HUES64 (cell line): ENCODE measurements at regions not wholly inside any gene's neighbourhood (a gene's known extent, or its start where the extent isn't known, plus 50 kb on each side); places are given as distances from the start of the nearest gene placed in this dataset.

Experiments used
- H3K27ac ChIP-seq: 2 replicates; pipeline ENCODE4 v1.7.0; 2013; ENCODE audit warnings: low read depth, low read length, inconsistent platforms
- H3K27me3 ChIP-seq: 2 replicates; pipeline ENCODE4 v1.6.1; 2013; ENCODE audit warnings: mild to moderate bottlenecking, low read length; ENCODE audit not compliant: insufficient read depth
- H3K36me3 ChIP-seq: 2 replicates; pipeline ENCODE4 v1.6.1; 2013; ENCODE audit warnings: mild to moderate bottlenecking, low read length; ENCODE audit not compliant: insufficient read depth
- H3K4me1 ChIP-seq: 2 replicates; pipeline ENCODE4 v1.6.1; 2013; ENCODE audit warnings: mild to moderate bottlenecking, low read length, moderate library complexity; ENCODE audit not compliant: insufficient read depth
- H3K4me3 ChIP-seq: 2 replicates; pipeline ENCODE4 v1.5.1; 2013; ENCODE audit warnings: mild to moderate bottlenecking, low read length, moderate library complexity
- H3K9ac ChIP-seq: 2 replicates; pipeline ENCODE4 v1.6.1; 2013; ENCODE audit warnings: mild to moderate bottlenecking, low read depth, low read length
- H3K9me3 ChIP-seq: 2 replicates; pipeline ENCODE4 v1.6.1; 2013; ENCODE audit warnings: low read depth, low read length; ENCODE audit not compliant: insufficient read depth
- WGBS: fragments of 150-250, 120-280 bp; methylation state at CpG from one replicate; pipeline ENCODE4 v1.1.7; 2013; ENCODE audit warnings: missing lambda C conversion rate; 5-methylcytosine and 5-hydroxymethylcytosine counted together

DNA sequence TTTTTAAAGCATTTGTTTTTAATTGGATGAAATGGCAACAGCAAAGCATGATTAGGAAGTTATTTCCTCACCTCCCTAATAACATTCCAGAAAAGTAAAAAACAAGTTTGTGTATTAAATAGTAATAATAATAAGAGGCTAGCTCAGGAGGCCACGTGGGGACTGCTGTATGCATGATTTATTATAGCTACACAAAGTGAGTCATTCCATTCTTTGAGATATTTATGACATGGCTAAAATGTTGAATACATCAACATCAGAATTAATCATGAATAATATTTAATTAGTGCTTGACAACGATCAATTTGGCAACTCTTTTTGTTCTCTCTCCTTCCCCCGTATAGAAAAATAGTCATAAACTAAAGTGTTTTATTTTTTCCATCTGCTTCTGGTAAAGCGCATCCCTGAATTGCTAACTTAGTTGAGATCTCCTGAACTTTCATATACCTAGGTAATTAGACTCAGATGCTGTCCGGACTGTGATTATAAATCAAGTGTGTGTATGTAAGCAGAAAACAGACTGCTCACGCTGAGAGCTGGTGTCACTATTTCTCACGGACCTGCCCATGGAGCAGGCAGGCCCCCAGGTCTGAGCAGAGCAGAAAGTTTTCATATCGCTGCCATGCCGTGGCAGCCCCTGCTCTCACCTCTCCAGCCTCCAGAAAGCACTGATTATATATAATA lies 125.7 kb downstream of the WT1 start:
- no peak overlapping the region for H3K9ac ChIP-seq
- no peaks in the 10 kb centered on the region for H3K4me1 ChIP-seq
- H3K9me3 ChIP-seq = no peaks in the 10 kb centered on the region
- H3K36me3 ChIP-seq = no peaks in the 10 kb centered on the region
- H3K4me3 ChIP-seq = no peak overlapping the region
- H3K27me3 ChIP-seq = no peaks in the 10 kb centered on the region; the same call in 1 of the 2 replicates
- no peak overlapping the region for H3K27ac ChIP-seq
- 86% methylated on average over 7 of the region's 9 CpGs for WGBS

GRCh38 chr11:32310214-32310601 lies 125.1 kb downstream of the WT1 start:
- no peak overlapping the region for H3K27ac ChIP-seq
- H3K36me3 ChIP-seq = no peaks in the 10 kb centered on the region
- H3K9me3 ChIP-seq = no peaks in the 10 kb centered on the region
- no peak overlapping the region for H3K4me3 ChIP-seq
- WGBS = 88% methylated on average over 6 of the region's 6 CpGs
- no peaks in the 10 kb centered on the region; the same call in 1 of the 2 replicates for H3K27me3 ChIP-seq
- no peak overlapping the region for H3K9ac ChIP-seq
- H3K4me1 ChIP-seq = no peaks in the 10 kb centered on the region

GRCh38 chr11:32311346-32312065 lies 123.8 kb downstream of the WT1 start:
- Histone ChIP-seq H3K36me3 (no peaks in the 10 kb centered on the region), H3K9ac (no peak overlapping the region), H3K9me3 (no peaks in the 10 kb centered on the region), H3K4me3 (no peak overlapping the region), H3K4me1 (no peaks in the 10 kb centered on the region), H3K27me3 (no peaks in the 10 kb centered on the region; the same call in 1 of the 2 replicates), H3K27ac (no peak overlapping the region)
- WGBS = 85% methylated on average over 6 of the region's 6 CpGs

- WGBS = 94% methylated on average over 6 of the region's 6 CpGs
- no peak overlapping the region for H3K9ac ChIP-seq
Observed at GRCh38 chr11:32312206-32312817, 123.0 kb downstream of the WT1 start.

GRCh38 chr11:32312865-32313403 lies 122.4 kb downstream of the WT1 start:
- Histone ChIP-seq H3K36me3 (no peaks in the 10 kb centered on the region), H3K9ac (no peak overlapping the region), H3K4me3 (no peak overlapping the region), H3K9me3 (no peaks in the 10 kb centered on the region), H3K4me1 (no peaks in the 10 kb centered on the region), H3K27me3 (no peaks in the 10 kb centered on the region; the same call in 1 of the 2 replicates), H3K27ac (no peak overlapping the region)
- WGBS = 53% methylated on average over 12 of the region's 12 CpGs

More at GRCh38 chr11:32312206-32312817, 123.0 kb downstream of the WT1 start:
- Histone ChIP-seq H3K9me3 (no peaks in the 10 kb centered on the region), H3K4me1 (no peaks in the 10 kb centered on the region), H3K27me3 (no peaks in the 10 kb centered on the region; the same call in 1 of the 2 replicates), H3K36me3 (no peaks in the 10 kb centered on the region), H3K4me3 (no peak overlapping the region), H3K27ac (no peak overlapping the region)

DNA sequence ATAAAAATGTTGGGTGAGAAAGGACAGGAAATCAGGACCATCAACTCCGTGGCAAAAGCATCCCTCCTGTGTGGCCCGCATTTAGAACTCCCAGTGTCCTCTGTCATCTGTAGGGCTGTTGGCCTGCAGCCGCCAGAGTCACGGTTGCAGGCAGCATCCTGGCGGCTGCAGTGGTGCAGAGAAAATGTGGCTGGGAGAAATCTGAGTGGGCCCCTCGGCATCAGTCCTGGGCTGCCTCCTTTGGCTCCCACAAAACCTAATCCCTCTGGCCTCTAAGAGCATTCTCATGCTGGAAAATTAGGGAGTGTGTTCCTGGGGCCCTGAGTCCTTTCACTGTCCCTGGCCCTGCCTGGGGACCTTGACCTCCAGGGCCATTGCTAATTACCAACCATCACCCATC lies 121.9 kb downstream of the WT1 start:
- Histone ChIP-seq H3K9ac (no peak overlapping the region), H3K4me1 (no peaks in the 10 kb centered on the region), H3K27me3 (no peaks in the 10 kb centered on the region; the same call in 1 of the 2 replicates), H3K9me3 (no peaks in the 10 kb centered on the region), H3K27ac (no peak overlapping the region), H3K4me3 (no peak overlapping the region), H3K36me3 (no peaks in the 10 kb centered on the region)
- 79% methylated on average over 6 of the region's 6 CpGs for WGBS

DNA sequence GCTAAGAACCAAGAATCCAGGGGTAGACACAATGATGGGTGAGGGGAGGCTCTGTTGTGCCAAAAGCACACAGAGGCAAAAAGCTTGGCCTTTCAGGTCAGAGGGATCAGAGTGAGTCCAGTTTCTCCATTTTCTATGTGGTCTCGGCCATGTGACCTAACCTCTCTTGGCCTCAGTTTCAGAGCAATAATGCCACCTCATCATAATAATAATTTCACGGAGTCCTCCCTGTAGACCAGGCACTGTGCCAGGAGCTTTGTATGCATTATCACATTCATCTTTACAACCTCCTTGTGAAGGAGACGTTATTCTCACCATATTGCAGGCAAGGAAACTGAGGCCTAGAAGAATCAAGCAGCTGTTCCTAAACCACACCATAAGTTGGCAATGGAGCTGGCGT lies 120.2 kb downstream of the WT1 start:
- Histone ChIP-seq H3K36me3 (no peaks in the 10 kb centered on the region), H3K27me3 (no peaks in the 10 kb centered on the region; the same call in 1 of the 2 replicates), H3K4me1 (no peaks in the 10 kb centered on the region), H3K27ac (no peak overlapping the region), H3K9me3 (no peaks in the 10 kb centered on the region), H3K9ac (no peak overlapping the region), H3K4me3 (no peak overlapping the region)
- WGBS = 96% methylated on average over 4 of the region's 4 CpGs

DNA sequence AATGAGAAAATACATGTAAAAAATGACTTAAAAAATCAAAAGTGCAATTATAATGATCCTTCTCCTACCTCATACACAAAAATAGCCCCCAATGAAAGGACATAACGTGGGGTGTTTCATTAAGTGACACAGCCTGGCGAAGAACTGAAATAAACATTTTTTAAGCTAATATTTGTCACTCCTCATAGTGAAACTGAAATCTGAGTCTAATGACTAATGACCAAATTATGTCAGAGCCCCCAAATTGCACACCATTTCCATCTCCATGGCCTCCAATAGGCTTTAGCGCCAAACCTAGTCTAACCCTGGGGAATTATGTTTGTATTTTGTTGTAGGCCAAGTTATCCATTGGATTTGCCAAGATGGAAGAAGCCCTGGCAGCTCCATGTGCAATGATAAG lies 119.1 kb downstream of the WT1 start:
- no peaks in the 10 kb centered on the region; the same call in 1 of the 2 replicates for H3K27me3 ChIP-seq
- H3K9me3 ChIP-seq = no peaks in the 10 kb centered on the region
- no peak overlapping the region for H3K9ac ChIP-seq
- 95% methylated on average over 3 of the region's 3 CpGs for WGBS
- no peaks in the 10 kb centered on the region for H3K36me3 ChIP-seq
- no peak overlapping the region for H3K27ac ChIP-seq
- no peaks in the 10 kb centered on the region for H3K4me1 ChIP-seq
- H3K4me3 ChIP-seq = no peak overlapping the region

GRCh38 chr11:32316858-32317642 lies 118.3 kb downstream of the WT1 start:
- Histone ChIP-seq H3K9me3 (no peaks in the 10 kb centered on the region), H3K27me3 (no peaks in the 10 kb centered on the region; the same call in 1 of the 2 replicates), H3K36me3 (no peaks in the 10 kb centered on the region), H3K27ac (no peak overlapping the region), H3K9ac (no peak overlapping the region), H3K4me1 (no peaks in the 10 kb centered on the region), H3K4me3 (no peak overlapping the region)
- WGBS = 74% methylated on average over 4 of the region's 4 CpGs

- H3K4me1 ChIP-seq = no peaks in the 10 kb centered on the region
- no peaks in the 10 kb centered on the region for H3K36me3 ChIP-seq
- H3K4me3 ChIP-seq = no peak overlapping the region
- no peaks in the 10 kb centered on the region for H3K27me3 ChIP-seq
- no peak overlapping the region for H3K27ac ChIP-seq
- no peak overlapping the region for H3K9ac ChIP-seq
- 91% methylated on average over 1 of the region's 1 CpG for WGBS
- no peaks in the 10 kb centered on the region for H3K9me3 ChIP-seq
Observed at GRCh38 chr11:32317643-32318042, 117.7 kb downstream of the WT1 start.
